Upper lobe of right lung (tissue), 1 donor: ENCODE measurements at regions not wholly inside any gene's neighbourhood (a gene's known extent, or its start where the extent isn't known, plus 50 kb on each side); places are given as distances from the start of the nearest gene placed in this dataset.

Source experiments
- ATAC-seq: fragments of 200-7000 bp; cut with Tn5 transposase; one replicate; pipeline ENCODE4 v1.9.1; 2020; ENCODE audit warnings: mild to moderate bottlenecking, moderate library complexity
- DNase-seq: peaks from one replicate; pipeline ENCODE4 v3.0.0-alpha.2; 2020
- H3K27ac ChIP-seq: fragments of 200-600 bp; one replicate; pipeline ENCODE4 v1.8.0; 2022
- H3K27me3 ChIP-seq: fragments of 200-600 bp; one replicate; pipeline ENCODE4 v1.8.0; 2022; ENCODE audit warnings: mild to moderate bottlenecking
- H3K36me3 ChIP-seq: fragments of 200-600 bp; one replicate; pipeline ENCODE4 v1.8.0; 2022
- H3K4me1 ChIP-seq: fragments of 200-600 bp; one replicate; pipeline ENCODE4 v1.8.0; 2022
- H3K4me3 ChIP-seq: fragments of 200-600 bp; one replicate; pipeline ENCODE4 v1.8.0; 2022; ENCODE audit warnings: mild to moderate bottlenecking
- H3K9me3 ChIP-seq: fragments of 200-600 bp; one replicate; pipeline ENCODE4 v1.8.0; 2022
- intact Hi-C: fragments of 100-400 bp; cut with DNase I; formaldehyde crosslinking; loops from one replicate; pipeline ENCODE4 v1.11.0; 2022
- TF ChIP-seq, protein P1 (sequence below): fragments of 200-600 bp; IDR thresholded peaks from one replicate; pipeline ENCODE4 v1.8.0; 2022; ENCODE audit warnings: antibody characterized with exemption
- donor health status: DM: no; HTN: yes; CAD: no; lungs with severe emphysema.

DNA sequence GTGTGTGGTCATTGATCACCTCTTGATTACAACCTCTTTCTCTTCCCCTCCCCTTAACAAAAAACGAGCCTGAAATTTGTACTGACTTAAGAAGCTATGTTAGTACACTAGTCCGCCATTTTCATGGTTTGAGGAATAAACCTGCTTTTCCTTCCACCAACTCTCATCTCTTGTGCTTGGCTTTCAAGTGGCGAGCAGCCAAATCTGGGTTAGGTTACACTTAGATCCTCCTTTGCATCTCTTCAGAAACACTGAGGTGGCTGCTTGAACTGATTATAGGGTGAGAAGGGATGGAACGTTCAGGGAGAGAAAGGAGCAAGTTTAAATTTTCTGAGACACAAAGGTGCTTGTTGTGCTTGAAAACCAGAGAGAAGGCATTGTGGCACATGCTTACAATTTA is 2171.4 kb downstream of the LRRC4C start:
- intact Hi-C loops = no loop called here
- TF ChIP-seq, protein P1, sequence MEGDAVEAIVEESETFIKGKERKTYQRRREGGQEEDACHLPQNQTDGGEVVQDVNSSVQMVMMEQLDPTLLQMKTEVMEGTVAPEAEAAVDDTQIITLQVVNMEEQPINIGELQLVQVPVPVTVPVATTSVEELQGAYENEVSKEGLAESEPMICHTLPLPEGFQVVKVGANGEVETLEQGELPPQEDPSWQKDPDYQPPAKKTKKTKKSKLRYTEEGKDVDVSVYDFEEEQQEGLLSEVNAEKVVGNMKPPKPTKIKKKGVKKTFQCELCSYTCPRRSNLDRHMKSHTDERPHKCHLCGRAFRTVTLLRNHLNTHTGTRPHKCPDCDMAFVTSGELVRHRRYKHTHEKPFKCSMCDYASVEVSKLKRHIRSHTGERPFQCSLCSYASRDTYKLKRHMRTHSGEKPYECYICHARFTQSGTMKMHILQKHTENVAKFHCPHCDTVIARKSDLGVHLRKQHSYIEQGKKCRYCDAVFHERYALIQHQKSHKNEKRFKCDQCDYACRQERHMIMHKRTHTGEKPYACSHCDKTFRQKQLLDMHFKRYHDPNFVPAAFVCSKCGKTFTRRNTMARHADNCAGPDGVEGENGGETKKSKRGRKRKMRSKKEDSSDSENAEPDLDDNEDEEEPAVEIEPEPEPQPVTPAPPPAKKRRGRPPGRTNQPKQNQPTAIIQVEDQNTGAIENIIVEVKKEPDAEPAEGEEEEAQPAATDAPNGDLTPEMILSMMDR = no peak
- H3K27me3 ChIP-seq = no peaks in the 10 kb centered on the region
- no peak for ATAC-seq
- no peaks in the 10 kb centered on the region for H3K36me3 ChIP-seq
- no peaks in the 10 kb centered on the region for H3K4me1 ChIP-seq
- no peak overlapping the region for H3K27ac ChIP-seq
- H3K9me3 ChIP-seq = no peaks in the 10 kb centered on the region
- DNase-seq = no peak
- H3K4me3 ChIP-seq = no peak overlapping the region

DNA sequence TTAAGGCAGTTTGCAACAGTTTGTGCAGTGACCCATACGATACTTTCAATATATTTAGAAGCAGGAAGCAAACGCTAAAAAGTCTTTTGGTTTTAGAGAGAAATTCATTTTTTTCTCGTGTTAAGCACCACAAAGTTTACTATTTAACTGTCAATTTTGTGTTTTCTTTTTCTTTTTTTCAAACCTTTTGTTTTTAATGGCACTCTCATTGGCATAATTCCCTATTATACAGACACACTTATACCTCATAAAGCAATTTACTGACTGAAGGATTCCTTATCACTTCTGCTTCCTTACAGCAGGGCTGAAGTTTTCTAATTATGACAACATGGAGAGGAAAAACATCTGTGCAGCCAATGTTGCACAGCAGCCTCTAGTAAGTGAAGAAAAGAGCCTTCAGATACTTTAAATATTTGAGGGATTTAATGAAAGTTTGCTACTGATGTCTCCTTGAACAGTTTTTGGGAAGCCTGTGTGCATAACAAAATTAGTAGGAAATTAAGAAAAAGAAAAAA is 2191.2 kb downstream of the LRRC4C start:
- Histone ChIP-seq H3K27ac (no peak overlapping the region), H3K27me3 (no peaks in the 10 kb centered on the region), H3K4me1 (no peaks in the 10 kb centered on the region), H3K9me3 (no peaks in the 10 kb centered on the region), H3K36me3 (no peaks in the 10 kb centered on the region), H3K4me3 (no peak overlapping the region)
- TF ChIP-seq, protein P1 = no peak
- no peak for DNase-seq
- ATAC-seq = no peak
- intact Hi-C loops = no loop called here

DNA sequence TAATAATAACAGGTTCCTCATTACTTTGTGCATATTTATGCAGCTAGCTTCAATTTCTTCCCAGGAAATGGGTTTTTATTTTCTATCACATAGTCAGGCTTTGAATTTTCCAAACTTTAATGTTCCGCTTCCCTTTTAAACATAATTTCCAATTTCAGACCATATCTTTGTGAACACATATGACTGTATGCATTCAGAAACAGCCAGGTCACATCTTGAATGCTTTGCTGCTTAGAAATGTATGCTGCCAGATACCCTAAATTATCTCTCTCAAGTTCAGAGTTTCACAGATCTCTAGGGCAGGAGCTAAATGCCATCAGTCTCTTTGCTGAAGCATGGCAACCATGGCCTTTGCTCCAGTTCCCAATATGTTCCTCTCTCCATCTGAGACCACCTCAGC is 2203.8 kb downstream of the LRRC4C start:
- Histone ChIP-seq H3K4me3 (no peak overlapping the region), H3K4me1 (no peaks in the 10 kb centered on the region), H3K27me3 (no peaks in the 10 kb centered on the region), H3K36me3 (no peaks in the 10 kb centered on the region), H3K9me3 (peaks cover 5% of the 10 kb centered on the region), H3K27ac (no peak overlapping the region)
- TF ChIP-seq, protein P1 = no peak
- intact Hi-C loops = no loop called here
- no peak for DNase-seq
- ATAC-seq = no peak

DNA sequence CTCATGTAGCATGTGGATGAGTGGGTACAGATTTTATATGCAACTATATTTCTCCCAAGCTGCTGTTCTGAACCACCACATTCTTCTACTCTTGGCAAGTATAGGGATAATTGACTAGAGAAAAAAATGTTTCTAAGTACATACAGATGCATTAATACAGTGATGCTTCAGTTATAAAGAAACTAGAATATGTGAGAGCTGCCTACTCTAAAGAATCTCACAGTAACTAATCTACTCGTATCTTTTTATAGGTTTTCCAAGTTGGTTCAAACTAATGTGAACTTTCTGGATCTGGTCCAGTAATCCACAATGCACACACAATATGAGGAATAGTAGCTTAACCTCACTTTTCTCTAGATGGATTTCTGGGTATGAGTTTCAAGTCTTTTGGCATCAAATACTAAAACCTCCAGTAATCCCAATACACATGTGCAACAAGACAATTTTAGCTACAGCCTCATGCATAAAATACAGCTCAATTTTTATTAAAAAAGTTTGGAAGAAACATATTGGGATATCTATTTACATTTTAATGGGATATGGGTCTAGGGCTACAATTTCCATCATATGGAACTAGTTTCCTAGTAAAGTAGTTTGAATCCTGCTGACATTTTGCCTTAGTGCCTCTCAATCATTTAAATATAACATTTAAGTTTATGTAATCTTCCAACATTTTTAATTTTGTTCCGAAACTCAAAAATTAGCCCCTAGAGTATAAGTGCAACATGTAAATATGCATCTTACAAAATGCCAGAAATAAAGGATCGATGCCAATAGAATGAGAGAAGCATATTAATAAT is 2209.7 kb downstream of the LRRC4C start:
- no peaks in the 10 kb centered on the region for H3K36me3 ChIP-seq
- DNase-seq (no peak), ATAC-seq (no peak)
- H3K27me3 ChIP-seq = no peaks in the 10 kb centered on the region
- intact Hi-C loops = no loop called here
- H3K4me1 ChIP-seq = no peaks in the 10 kb centered on the region
- H3K27ac ChIP-seq = no peak overlapping the region
- H3K4me3 ChIP-seq = no peak overlapping the region
- no peaks in the 10 kb centered on the region for H3K9me3 ChIP-seq
- TF ChIP-seq, protein P1 = no peak

DNA sequence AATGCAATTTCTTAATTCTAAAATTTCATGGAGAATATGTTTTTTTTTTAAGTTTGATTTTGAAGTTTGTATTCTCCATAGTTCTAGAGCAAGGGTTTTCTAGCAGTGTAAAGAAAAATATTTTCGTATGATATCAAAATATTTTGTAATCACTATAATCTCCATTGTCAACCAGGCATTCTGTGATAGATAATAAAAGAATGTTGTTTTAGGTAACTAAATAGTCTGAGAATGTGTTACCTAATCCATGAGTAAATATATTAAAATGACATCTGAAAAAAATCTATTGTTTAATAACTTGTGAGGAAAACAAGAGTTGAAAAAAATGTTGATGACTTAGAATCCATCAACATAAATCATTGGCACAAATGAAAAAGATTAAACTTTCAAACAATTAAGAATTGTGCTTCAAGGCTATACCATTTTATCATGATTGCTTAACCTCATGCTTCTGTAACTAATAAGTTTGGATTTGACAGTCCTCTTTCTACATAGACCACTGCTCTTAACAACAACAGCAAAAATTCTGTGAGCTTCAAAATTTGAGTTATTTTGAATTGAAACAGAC is 2211.8 kb downstream of the LRRC4C start:
- ATAC-seq = no peak
- intact Hi-C loops = no loop called here

More for the DNA sequence above, 2211.8 kb downstream of the LRRC4C start:
- TF ChIP-seq, protein P1 = no peak
- no peak overlapping the region for H3K4me3 ChIP-seq
- no peak for DNase-seq
- no peak overlapping the region for H3K27ac ChIP-seq
- H3K27me3 ChIP-seq = no peaks in the 10 kb centered on the region
- no peaks in the 10 kb centered on the region for H3K36me3 ChIP-seq
- H3K9me3 ChIP-seq = no peaks in the 10 kb centered on the region
- H3K4me1 ChIP-seq = no peaks in the 10 kb centered on the region
